CMK (cell line): ENCODE measurements at regions not wholly inside any gene's neighbourhood (a gene's known extent, or its start where the extent isn't known, plus 50 kb on each side); places are given as distances from the start of the nearest gene placed in this dataset.
"Not testable (repeated sequence)": the region's sequence is repeated elsewhere in the genome, so short reads cannot be mapped to it uniquely, and the experiment has no call there.

Experiments
- DNase-seq: peaks from one replicate; pipeline ENCODE4 v3.0.0-alpha.2; 2010; ENCODE audit warnings: low read depth

DNA sequence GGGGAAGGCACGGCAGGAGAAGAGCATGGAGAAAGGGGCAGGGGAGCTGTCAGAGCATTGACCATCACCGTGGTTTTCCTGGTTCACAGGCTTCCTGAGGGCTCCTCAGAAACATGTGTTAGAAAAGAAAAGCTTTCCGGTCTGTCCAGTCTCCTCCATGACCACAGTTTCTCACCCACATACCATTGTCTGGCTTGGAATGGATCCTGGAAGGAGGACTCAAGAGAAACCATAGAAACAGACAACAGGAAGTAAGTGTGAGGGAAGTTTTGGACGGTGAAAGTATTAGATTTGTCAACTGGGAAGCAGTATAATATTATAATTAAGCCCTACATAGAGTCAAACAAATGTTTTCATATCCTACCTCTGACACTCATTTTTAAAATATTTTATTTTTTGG is 52.7 kb upstream of the NOTCH2NLA start:
- not testable (repeated sequence) for DNase-seq

DNA sequence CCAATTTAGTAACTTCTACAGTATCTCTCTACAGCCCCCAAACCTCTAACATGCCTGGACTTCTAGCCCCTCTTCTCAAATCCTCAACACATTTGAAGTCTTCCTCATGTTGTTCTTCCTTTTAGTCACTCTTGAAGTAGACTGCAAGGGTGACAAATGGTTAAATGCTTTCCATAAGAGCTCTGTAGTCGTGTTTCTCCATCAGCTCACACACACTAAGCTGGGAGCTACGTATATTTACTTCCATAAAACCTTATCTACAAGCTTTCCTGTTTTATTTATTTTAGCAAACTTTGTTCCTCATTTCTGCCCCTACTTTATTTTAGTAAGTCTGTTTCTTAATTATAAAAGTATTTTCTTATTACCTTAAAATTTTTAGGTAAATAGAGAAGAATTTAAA is 49.9 kb upstream of the NOTCH2NLA start:
- not testable (repeated sequence) for DNase-seq
